ENCODE measurements at regions not wholly inside any gene's neighbourhood (a gene's known extent, or its start where the extent isn't known, plus 50 kb on each side); places are given as distances from the start of the nearest gene placed in this dataset.

GRCh38 chr10:43801140-43801539, 152.5 kb upstream of the ZNF32 start:
- no peak for TF ChIP-seq CTCF (IDR thresholded peaks at IDR 0.05)
- TF ChIP-seq POLR2A (IDR thresholded peaks at IDR 0.05) = no peak
- TF ChIP-seq EP300 (IDR thresholded peaks at IDR 0.05) = no peak

Measured in gastroesophageal sphincter (tissue), 3 donors.